ENCODE measurements at regions not wholly inside any gene's neighbourhood (a gene's known extent, or its start where the extent isn't known, plus 50 kb on each side); places are given as distances from the start of the nearest gene placed in this dataset.
"Not testable (repeated sequence)": the region's sequence is repeated elsewhere in the genome, so short reads cannot be mapped to it uniquely, and the experiment has no call there.

GRCh38 chrX:77277911-77278310 lies 169.3 kb upstream of the FGF16 start:
- CTCF ChIA-PET: no interaction called here
- no peaks in the 10 kb centered on the region for H3K4me1 Mint-ChIP-seq (ENCODE audit: low read depth)

GRCh38 chrX:77279373-77279772 lies 167.8 kb upstream of the FGF16 start:
- POLR2A ChIA-PET; intact Hi-C loops (cut with micrococcal nuclease); H3K27ac Mint-ChIP-seq; CTCF ChIA-PET; H3K27me3 Mint-ChIP-seq; H3K4me1 Mint-ChIP-seq (ENCODE audit: low read depth); H3K36me3 Mint-ChIP-seq (ENCODE audit: low read depth); H3K9me3 Mint-ChIP-seq; DNase-seq; ATAC-seq; H3K4me3 Mint-ChIP-seq: not testable (repeated sequence)

More at GRCh38 chrX:77277911-77278310, 169.3 kb upstream of the FGF16 start:
- intact Hi-C loops (cut with micrococcal nuclease): no loop called here
- POLR2A ChIA-PET: no interaction called here
- no peak for ATAC-seq
- H3K36me3 Mint-ChIP-seq (ENCODE audit: low read depth): no peaks in the 10 kb centered on the region
- H3K4me3 Mint-ChIP-seq: no peak overlapping the region
- H3K9me3 Mint-ChIP-seq: peaks cover 3% of the 10 kb centered on the region
- TF ChIP-seq CTCF (IDR thresholded peaks at IDR 0.05): no peak
- DNase-seq: no peak
- no peak overlapping the region for H3K27ac Mint-ChIP-seq
- no peaks in the 10 kb centered on the region for H3K27me3 Mint-ChIP-seq

- DNase-seq (no peak), ATAC-seq (no peak)
- intact Hi-C loops (cut with micrococcal nuclease): no loop called here
- ChIA-PET POLR2A (no interaction called here), CTCF (no interaction called here)
- Mint-ChIP-seq H3K4me1 (ENCODE audit: low read depth) (no peaks in the 10 kb centered on the region), H3K27ac (no peak overlapping the region), H3K36me3 (ENCODE audit: low read depth) (no peaks in the 10 kb centered on the region), H3K9me3 (peaks cover 4% of the 10 kb centered on the region), H3K4me3 (no peak overlapping the region), H3K27me3 (no peaks in the 10 kb centered on the region)
- no peak for TF ChIP-seq CTCF (IDR thresholded peaks at IDR 0.05)
These were observed 153.7 kb upstream of the FGF16 start for GRCh38 chrX:77293331-77293995.

GRCh38 chrX:77298296-77298695 lies 148.9 kb upstream of the FGF16 start:
- Mint-ChIP-seq H3K9me3 (peaks cover 3% of the 10 kb centered on the region), H3K4me3 (no peak overlapping the region), H3K4me1 (ENCODE audit: low read depth) (no peaks in the 10 kb centered on the region), H3K36me3 (ENCODE audit: low read depth) (no peaks in the 10 kb centered on the region), H3K27me3 (no peaks in the 10 kb centered on the region), H3K27ac (no peak overlapping the region)
- ATAC-seq: no peak
- CTCF ChIA-PET: no interaction called here
- intact Hi-C loops (cut with micrococcal nuclease): no loop called here
- POLR2A ChIA-PET: no interaction called here
- TF ChIP-seq CTCF (IDR thresholded peaks at IDR 0.05): no peak
- DNase-seq: no peak

GRCh38 chrX:77298790-77299189 lies 148.4 kb upstream of the FGF16 start:
- no peaks in the 10 kb centered on the region for H3K27me3 Mint-ChIP-seq
- CTCF ChIA-PET: no interaction called here
- no peaks in the 10 kb centered on the region for H3K36me3 Mint-ChIP-seq (ENCODE audit: low read depth)
- no peak for TF ChIP-seq CTCF (IDR thresholded peaks at IDR 0.05)
- H3K27ac Mint-ChIP-seq: no peak overlapping the region
- H3K4me3 Mint-ChIP-seq: no peak overlapping the region
- DNase-seq: no peak
- intact Hi-C loops (cut with micrococcal nuclease): no loop called here
- H3K9me3 Mint-ChIP-seq: peaks cover 2% of the 10 kb centered on the region
- POLR2A ChIA-PET: no interaction called here
- no peak for ATAC-seq
- no peaks in the 10 kb centered on the region for H3K4me1 Mint-ChIP-seq (ENCODE audit: low read depth)

GRCh38 chrX:77299549-77299948 lies 147.6 kb upstream of the FGF16 start:
- Mint-ChIP-seq H3K4me1 (ENCODE audit: low read depth) (no peaks in the 10 kb centered on the region), H3K9me3 (peaks cover 2% of the 10 kb centered on the region), H3K27ac (no peak overlapping the region), H3K4me3 (no peak overlapping the region), H3K27me3 (no peaks in the 10 kb centered on the region), H3K36me3 (ENCODE audit: low read depth) (no peaks in the 10 kb centered on the region)
- DNase-seq (no peak), ATAC-seq (no peak)
- ChIA-PET POLR2A (no interaction called here), CTCF (no interaction called here)
- no peak for TF ChIP-seq CTCF (IDR thresholded peaks at IDR 0.05)
- intact Hi-C loops (cut with micrococcal nuclease): no loop called here

All from activated CD8-positive, alpha-beta T cell treated with anti-CD3 and anti-CD28 coated beads for 36 hours (primary cell).